NOMO-1 treated with DMSO at 0.1 percent for 48 hours (cell line): ENCODE measurements at regions not wholly inside any gene's neighbourhood (a gene's known extent, or its start where the extent isn't known, plus 50 kb on each side); places are given as distances from the start of the nearest gene placed in this dataset.
"Not testable (repeated sequence)": the region's sequence is repeated elsewhere in the genome, so short reads cannot be mapped to it uniquely, and the experiment has no call there.

Experiments used
- DNase-seq: peaks from one replicate; lab custom pipeline; 2025; ENCODE audit not compliant: unreplicated experiment; lab: John Stamatoyannopoulos, UW

DNA sequence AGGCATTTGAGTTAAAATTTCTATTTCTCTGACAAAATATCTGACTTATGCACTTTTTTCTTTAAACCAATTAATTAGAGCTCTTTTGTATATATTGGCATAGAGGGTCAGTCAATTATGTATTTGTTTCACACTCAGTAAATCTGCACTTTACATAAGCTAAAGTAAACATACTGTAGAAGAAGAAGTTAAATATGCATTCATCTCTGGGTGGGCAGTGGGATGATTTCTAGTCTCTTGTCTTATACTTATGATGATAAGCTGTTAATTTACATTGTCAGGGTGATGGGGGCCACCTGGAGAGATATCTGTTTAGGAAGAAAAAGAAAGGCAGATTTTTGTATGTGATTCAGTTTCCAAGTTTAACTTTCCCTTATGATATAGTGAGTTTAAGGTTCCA lies 330.8 kb downstream of the IPO8 start:
- no peak for DNase-seq

DNA sequence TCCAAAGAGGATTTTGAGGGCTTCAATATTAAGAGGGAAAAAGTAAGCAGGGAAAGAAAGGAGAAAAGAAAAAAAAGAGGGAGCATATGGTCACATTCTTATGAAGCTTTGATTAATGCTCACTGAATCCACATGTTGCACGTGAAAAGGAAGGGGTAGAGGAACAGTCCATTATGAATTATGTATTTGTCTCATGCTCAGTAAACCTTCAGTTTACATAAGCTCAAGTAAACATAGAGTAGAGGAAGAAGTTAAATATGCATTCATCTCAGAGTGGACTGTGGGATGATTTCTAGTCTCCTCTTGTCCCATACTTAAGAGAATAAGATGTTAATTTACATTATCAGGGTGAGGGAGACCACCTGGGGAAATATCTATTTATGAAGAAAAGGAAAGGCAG lies 334.5 kb downstream of the IPO8 start:
- DNase-seq = no peak

DNA sequence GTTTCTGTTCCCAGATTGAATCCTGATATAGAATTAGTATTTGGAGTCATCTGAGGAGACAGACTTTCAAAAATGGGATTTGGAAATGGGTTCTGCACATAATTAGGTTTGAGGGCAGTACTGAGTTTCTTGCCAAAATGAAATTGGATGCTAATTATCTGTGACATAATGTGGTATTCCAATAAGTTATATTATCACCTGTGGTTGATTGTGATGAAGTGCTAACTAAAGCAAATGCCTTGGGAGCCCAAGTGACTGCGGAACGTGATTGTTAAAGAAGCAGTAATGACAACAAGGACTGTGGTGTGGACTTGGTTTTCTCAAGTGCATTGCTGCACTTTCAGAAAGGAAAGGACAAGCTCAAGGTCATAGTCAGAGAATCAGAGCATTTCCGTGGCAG lies 337.0 kb downstream of the IPO8 start:
- no peak for DNase-seq

DNA sequence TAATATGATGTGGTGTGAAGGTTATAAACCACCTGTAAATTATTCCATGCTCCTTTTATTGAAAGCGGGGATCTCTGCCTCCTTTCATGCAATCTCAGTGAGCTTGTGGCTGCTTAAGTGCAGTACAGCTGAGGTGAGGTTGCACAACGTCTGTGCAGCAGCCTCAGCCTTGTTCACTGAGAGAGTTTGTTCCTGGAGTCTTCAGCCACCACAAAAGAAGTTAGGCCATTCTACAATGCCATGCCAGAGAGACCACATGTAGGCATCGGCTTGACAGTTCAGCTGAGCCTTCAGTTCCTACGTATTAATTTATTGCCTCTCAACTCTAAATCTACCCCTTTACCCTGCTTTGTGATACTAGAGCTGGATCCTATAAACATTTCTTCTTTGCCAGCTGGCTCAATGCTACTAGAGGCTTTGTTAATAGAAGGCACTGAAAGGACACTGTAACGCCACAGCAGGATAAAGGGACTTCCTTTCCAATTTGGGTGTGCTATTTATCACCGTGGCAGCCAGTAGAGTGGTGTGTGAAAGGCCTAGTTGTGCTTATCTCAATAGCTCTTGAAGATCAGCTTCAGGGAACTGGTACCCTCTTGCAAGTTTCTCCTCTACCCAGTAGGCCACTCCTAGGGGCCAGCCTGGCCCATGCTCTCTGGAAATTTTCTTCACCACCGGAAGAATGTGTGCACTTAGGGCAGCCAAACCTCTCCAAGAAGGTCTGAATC lies 337.7 kb downstream of the IPO8 start:
- DNase-seq = no peak

DNA sequence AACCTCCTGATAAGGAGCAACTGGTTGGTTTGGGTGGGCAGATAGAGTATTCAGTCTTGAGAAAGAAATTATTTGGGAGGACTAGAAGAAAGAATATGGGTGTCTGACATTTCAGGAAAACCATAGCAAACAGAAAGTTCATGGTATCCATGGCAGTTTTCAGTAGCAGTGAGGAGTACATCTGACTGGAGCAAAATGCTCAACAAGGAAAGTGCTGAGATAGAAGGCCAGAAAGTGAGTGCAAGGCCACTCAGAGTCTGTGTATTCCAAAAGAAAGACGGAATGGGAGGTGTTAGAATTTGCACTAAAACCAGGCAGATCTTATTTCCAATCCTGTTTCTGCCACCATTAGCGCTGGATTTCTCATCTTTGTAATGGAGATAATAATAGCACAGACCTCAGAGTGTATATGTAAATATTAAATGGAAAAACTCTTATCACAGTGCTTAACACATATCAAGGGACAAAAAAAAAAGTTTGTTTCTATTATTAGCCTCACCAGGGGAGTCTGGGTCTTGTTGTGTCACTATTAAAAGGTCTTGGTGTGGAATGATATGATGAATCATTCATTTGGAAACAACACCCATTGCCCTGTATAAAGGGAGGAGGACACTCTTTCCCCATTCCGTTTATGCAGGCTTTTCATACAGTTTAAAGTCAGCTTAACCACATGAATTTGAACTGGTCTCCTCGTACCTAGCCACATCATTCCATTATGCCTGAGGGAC lies 349.8 kb downstream of the IPO8 start:
- no peak for DNase-seq

DNA sequence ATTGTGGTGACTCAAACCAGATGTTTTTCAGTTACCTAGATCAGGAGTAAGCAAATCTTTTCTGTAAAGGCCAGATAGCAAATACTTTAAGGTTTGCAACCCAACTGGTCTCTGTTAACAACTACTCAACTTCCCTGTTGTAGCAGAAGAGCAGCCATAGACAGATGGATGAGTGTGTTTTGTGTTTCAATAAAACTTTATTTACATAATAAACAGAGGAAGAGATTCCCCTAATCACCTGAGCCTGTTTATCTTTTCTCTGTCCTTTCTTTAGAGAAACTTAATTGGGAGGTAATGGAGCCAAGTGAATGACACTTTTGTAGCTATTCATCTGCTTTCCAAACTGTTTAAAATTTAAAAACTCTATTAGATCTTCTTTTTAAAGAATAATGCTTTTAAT lies 365.1 kb downstream of the IPO8 start:
- DNase-seq = no peak

DNA sequence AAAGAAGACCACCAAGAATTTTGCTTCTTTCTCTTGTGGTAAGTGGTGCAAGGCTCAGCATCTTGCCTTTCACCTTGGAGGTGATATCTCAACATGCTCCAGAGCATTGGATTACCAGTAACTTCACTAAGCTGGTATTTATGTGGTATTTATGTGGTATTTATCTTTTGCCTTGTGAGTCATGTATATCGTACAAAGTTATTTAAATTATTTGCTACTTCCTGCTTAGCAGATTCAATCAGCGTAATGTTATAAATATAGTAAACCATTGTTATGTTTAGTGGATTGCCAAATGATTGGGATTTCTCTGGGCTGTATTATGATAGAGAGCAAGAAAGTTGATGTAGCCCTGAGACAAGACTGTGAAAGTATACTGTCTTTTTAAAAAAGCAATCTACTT lies 366.4 kb downstream of the IPO8 start:
- DNase-seq = no peak

DNA sequence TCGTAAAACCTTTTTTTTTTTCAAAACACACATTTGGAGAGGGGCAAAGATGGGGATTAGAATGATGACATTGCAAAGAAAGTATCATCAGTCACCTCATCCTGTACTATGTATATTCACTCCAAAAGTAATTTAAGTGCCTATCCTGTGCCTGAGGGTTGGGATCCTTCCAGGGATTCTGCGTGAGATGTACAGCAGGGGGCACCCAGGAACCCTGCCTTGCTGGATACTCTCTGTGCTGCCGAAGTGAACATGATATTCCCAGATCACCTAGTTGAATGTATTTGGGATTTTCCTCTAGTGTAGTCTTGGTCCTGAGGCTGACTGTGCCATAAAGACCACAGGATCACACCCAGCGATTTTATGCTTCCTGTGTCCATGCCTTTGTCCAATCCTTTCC lies 372.7 kb downstream of the IPO8 start:
- no peak for DNase-seq

DNA sequence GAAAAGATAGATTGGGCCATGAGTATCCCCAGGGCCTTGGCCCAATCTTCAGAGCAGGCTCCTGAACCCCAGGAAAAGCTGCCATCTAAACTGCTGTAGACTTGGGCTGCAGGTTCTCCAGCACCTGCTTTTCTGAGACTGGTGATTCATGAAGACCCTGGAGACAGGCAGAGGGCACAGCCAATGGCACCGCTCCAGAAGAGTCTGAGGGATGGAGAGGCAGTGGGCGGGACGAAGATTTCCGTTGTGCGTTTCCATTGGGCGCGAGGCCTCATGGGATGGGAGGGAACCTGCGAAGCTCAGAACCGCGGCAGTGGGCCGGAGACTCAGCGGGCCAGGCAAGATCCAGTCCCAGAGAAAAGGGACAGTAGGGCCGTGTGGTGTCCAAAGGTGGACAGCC lies 375.1 kb downstream of the IPO8 start:
- DNase-seq = no peak

DNA sequence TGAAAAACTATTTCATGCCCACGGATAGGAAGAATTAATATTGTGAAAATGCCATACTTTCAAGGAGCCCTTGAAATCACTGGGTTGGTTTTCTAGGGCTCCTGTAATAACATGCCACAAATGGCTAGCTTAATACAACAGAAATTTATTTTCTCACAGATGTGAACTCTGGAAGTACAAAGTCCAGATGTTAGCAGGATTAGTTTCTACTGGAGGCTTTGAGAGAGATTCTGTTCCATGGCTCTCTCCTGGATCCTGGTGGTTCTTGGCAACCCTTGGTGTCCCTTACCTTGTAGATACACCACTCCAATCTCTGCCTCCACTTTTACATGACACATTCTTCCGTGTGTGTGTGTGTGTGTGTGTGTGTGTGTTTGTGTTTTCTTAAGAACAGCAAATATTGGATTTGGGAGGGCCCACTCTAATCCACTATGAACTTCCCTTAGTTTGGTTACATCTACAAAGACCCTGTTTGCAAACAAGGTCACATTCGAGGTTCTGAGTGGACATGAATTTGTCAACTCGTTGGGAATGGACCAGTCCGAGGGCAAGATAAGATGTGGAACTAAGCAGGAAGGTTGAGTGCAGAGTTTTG lies 381.1 kb downstream of the IPO8 start:
- no peak for DNase-seq

DNA sequence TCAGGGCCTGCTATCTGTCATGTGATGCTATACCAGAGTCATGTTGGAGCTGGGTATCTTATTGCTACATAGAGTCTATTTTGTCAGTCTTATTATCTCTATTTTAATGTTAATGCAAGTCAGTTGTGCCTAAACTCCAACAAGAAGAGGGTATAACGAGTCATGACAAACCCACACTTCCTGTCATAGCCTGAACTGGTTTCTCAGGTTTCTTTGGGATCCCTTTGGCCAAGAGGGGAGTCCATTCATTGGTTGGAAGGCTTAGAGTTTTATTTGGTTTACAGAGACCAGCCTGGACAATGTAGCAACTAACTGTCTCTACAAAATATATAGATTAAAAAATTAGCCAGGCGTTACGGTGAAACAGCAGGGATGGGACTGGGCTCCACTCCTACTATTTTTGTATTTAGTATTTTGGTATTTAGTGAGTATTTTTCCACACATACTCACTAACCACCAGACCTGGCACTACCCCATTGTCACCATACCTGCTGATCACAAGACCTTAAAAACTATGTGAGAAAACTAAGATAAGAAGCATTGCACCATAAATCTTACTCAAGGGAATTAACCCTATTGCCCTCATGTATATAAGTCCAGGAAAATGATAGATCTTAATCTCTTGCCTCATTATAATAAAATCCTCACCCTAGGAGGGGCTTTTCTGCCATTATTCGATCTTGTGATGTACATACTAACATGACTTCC lies 387.5 kb downstream of the IPO8 start:
- DNase-seq = no peak

DNA sequence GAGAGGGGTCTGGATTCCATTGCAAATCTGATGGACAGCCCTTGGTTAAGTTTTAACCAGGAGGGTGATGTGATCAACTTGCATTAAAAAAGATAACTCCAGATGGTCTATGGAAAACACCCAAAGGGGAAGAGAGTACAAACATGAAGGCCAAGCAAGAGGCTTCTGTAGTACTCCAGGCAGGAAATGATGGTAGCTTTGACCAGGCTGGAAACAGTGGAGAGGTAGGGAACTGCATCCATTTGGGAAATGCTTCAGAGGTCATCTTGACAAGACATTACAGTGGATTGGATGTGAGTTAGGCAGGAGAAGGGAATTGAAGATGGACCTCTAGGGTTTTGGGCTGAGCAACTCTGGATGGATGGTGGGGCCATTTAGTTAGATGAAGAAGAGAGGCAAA lies 391.1 kb downstream of the IPO8 start:
- DNase-seq = no peak

DNA sequence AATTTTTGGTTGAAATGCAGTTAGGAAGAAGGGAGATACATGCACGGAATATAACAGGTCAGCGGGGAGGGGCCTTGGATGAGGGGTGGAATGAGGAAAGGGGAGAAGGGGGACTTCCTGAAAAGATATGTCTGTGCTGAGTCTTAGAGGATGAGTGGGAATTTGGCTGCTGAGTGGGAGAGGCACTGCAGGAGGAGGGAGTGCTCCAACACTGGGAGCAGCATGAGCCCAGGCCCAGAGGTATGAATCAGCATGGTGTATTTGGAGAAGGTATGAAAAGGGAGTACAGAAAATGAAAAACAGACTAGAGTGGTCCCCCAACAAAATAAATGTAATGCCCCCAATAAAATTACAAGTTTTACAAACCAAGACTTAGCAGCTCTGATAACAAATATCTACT lies 394.4 kb downstream of the IPO8 start:
- DNase-seq = no peak

DNA sequence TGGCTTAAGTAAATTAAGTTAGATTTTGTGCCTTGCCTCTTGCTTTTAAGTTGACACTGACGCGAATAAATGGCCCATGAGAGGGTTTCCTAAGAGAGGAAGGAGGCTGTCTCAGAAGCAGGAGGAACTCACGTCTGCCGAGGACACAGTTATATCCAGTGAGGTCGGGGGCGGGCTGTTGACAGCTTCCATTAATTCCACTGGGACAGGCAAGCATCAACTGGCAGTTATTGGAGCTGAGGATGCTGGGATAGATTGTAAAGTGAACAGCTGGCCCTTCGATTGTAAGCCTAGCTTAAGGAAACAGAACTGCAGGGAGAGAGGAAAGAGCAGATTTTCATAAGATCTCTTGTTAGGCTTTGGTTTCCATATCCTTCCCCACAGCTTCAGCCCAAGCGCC lies 399.2 kb downstream of the IPO8 start:
- no peak for DNase-seq

DNA sequence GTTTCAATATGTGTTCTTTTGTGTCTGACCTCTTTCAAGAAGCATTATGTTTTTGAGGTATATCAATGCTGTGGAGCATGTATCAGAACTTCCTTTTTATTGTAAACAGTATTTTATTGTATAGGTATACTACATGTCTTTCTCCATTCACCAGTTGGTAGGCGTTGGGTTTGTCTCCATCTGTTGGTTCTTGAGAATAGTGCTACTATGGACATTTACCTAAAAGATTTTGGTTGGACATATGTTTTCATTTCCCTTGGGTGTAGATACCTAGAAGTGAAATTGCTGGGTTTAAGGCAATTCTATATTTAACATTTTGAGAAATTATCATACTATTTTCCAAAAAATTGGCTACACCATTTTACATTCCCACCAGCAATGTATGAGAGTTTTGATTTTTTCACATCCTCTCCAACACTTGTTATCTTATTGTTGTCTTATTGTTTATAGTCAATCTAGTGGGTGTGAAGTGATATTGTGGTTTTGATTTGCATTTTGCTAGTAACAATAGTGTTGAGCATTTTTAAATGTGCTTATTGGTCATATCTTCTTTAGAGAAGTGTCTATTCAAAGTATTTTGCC lies 409.2 kb downstream of the IPO8 start:
- DNase-seq = no peak

DNA sequence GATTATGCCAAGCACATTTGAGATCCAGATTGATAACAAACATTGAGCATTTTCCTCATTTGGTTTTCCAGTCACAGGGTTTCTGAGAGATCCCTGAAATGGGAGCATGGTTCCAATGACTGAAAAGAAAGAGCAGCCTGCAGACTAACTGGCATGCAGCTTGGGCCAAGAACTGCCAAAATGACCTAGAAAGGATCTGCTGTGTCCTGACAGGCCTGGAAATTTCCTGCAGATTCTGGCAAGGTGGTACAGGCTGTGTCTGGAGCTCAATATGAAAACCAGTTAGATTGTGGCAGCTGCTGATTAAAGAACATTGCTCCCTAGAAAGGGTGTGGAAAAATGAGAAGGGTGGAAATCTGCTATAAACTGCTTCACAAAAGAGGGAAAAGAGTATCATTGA lies 417.3 kb downstream of the IPO8 start:
- no peak for DNase-seq

DNA sequence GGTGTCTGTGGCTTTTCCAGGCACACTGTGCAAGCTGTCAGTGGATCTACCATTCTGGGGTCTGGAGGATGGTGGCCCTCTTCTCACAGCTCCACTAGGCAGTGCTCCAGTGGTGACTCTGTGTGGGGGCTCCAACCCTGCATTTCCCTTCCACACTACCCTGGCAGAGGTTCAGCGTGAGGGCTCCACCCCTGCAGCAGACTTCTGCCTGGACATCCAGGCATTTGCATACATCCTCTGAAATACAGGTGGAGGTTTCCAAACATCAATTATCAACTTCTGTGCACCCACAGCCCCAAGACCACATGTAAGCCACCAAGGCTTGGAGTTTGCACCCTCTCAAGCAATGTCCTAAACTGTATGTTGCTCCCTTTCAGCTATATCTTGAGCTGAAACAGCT lies 423.2 kb downstream of the IPO8 start:
- DNase-seq = not testable (repeated sequence)

DNA sequence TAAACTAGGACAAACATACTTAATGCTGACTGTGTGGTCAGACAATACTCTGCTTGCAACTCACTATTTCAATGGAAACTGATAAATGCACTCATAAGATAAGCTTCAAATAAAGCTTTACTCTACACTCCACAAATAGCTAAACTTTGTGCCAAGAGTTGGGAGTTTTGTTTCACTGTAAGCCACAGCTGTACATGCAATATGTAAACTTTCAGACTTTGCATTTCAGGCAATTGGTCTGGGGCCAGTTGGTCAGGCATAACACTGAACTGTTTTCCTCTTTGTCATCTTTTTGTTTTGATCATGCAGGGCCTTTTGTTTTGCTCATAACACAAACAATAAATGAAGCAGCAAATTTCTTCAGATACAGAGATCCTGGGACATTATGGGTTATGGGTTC lies 426.2 kb downstream of the IPO8 start:
- DNase-seq = no peak

DNA sequence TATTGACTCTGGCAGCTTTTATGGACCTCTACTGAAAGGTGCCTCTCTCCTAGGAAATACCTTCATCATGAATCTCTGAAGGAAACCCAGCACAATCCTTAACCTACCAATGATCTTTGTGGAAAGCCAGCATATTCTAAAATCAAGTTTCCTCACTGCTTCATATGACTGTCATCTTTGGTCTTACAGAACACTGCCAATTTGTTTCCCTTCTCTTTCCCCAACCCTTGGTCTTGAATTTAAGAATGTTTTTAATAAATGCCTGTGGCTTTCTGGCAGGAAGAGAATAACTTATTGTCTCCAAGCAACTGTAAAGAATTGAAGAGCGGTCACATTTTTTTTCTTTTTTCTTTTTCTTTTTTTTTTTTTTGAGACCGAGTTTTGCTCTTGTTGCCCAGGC lies 427.6 kb downstream of the IPO8 start:
- DNase-seq = no peak

DNA sequence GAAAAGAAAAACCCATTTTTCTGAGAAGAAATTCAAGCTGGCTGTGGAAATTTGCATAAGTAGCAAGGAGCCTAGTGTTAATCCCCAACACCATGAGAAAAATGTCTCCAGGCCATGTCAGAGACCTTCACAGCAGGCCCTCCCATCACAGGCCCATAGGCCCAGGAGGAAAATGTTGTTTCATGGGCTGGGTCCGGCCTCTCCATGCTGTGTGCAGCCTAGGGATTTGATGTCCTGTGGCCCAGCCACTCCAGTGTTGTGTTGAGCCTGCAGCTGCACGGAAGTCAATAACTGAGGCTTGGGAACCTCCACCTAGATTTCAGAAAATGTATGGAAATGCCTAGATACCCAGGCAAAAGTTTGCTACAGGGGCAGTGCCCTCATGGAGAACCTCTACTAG lies 432.2 kb downstream of the IPO8 start:
- DNase-seq = no peak

DNA sequence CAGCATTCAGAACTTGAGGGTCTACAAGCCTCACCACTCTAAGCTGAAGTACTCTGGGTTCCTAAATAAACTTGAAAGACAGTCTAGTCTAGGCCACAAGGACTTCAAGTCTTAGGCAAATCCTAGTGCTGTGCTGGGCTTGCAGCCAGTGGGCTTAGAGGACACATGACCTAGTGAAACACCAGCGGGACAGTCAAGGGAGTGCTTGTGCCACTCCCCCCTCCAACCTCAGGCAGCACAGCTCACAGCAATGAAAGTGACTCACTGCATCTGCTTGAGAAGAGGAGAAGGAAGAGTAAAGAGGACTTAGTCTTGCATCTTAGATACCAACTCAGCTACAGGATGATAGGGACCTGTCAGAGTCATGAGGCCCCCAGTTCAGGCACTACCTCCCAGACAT lies 438.1 kb downstream of the IPO8 start:
- no peak for DNase-seq

DNA sequence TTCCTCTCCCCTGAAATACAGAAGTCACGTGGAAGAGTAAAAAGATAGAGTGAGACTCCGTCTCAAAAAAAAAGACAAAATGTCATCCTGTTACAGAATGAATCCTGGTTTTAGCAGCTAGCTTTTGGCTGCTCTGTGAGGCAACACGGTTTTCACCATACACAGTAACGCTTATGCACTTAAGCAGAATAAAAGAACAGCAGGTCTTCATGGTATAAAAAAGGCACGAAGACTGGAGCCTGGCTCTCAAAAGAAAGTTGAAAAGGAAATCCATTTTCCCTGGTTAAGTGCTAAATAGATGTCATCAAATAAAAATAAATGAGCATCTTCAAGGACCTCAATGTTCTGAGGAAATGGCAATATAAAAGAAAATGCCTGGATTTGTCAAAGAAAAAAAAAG lies 444.1 kb downstream of the IPO8 start:
- no peak for DNase-seq
